SK-N-SH (cell line): ENCODE measurements at regions not wholly inside any gene's neighbourhood (a gene's known extent, or its start where the extent isn't known, plus 50 kb on each side); places are given as distances from the start of the nearest gene placed in this dataset.

Source experiments
- EP300 ChIP-seq, 2 experiments: IDR thresholded peaks; 2 replicates each; pipeline versions ENCODE4 v1.4.0 to v1.6.1; 2012; ENCODE audit warnings: borderline replicate concordance in 1 of 2, low read depth in 1 of 2, low read length in 1 of 2
- EZH2phosphoT487 ChIP-seq: fragments of 200-600 bp; sonication (generic); IDR thresholded peaks from 2 replicates; pipeline ENCODE4 v1.6.1; 2017; ENCODE audit warnings: low read depth, mixed run types, mild to moderate bottlenecking, antibody characterized with exemption, moderate library complexity, borderline replicate concordance
- JUND ChIP-seq: IDR thresholded peaks from 2 replicates; pipeline ENCODE4 v1.4.0; 2012
- RFX5 ChIP-seq: IDR thresholded peaks from 2 replicates; pipeline ENCODE4 v1.6.1; 2012; ENCODE audit warnings: mild to moderate bottlenecking, improper control_type of control experiment, low read length
- TAF1 ChIP-seq: IDR thresholded peaks from 2 replicates; pipeline ENCODE4 v1.6.1; 2012; ENCODE audit warnings: low read depth, mild to moderate bottlenecking, low read length, moderate library complexity, borderline replicate concordance
- TEAD4 ChIP-seq: IDR thresholded peaks from 2 replicates; pipeline ENCODE4 v1.4.0; 2012; ENCODE audit warnings: mild to moderate bottlenecking, borderline replicate concordance; ENCODE audit not compliant: insufficient read depth
- TF ChIP-seq, protein P1 (sequence below): fragments of 200-600 bp; sonication (generic); IDR thresholded peaks from 2 replicates; pipeline ENCODE4 v1.6.1; 2017; ENCODE audit warnings: antibody characterized with exemption, mild to moderate bottlenecking, moderate library complexity
- TF ChIP-seq, protein P2 (sequence below): IDR thresholded peaks from 2 replicates; pipeline ENCODE4 v1.4.0; 2012; ENCODE audit warnings: low read depth

DNA sequence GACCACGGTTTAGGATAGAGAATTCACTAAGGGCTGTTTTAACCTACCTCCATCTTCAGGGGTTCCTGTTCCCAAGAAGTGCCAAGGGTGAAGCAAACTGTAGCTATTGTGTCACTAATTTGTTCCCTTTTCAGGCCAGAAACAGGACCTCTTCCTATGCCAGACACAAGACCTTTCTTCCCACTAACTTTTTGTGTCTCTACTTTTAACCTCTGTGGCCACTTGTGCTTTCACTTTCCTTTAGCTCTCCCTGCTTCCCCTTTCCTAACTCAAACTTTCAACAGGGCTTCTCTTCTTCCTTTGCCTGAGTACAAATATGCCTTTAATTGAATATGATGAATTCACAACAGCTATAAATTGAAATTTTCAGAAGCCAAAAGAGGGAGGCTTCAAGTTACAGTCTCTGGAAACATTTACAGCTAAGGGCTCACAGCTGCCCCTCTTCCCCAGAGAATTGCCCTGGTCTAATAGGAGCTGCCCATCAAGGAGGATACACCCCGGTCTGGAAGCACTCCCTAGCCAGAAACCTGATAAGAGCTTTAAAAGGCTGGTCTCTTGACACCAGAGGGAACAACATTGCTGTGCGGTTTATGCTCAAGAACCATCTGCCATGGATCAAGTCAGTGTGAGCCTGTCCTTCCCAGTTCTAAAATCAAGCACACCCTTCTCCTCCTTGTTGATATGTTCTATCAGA, 61.7 kb upstream of the PLS3 start:
- TF ChIP-seq RFX5 (no peak), TAF1 (no peak), EP300 (IDR thresholded peaks at IDR 0.05; ENCODE audit: borderline replicate concordance in 1 of 2, low read depth in 1 of 2, low read length in 1 of 2) (no peak), TEAD4 (no peak), JUND (no peak), EZH2phosphoT487 (no peak)
- TF ChIP-seq, protein P1, sequence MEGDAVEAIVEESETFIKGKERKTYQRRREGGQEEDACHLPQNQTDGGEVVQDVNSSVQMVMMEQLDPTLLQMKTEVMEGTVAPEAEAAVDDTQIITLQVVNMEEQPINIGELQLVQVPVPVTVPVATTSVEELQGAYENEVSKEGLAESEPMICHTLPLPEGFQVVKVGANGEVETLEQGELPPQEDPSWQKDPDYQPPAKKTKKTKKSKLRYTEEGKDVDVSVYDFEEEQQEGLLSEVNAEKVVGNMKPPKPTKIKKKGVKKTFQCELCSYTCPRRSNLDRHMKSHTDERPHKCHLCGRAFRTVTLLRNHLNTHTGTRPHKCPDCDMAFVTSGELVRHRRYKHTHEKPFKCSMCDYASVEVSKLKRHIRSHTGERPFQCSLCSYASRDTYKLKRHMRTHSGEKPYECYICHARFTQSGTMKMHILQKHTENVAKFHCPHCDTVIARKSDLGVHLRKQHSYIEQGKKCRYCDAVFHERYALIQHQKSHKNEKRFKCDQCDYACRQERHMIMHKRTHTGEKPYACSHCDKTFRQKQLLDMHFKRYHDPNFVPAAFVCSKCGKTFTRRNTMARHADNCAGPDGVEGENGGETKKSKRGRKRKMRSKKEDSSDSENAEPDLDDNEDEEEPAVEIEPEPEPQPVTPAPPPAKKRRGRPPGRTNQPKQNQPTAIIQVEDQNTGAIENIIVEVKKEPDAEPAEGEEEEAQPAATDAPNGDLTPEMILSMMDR = no peak
- TF ChIP-seq, protein P2, sequence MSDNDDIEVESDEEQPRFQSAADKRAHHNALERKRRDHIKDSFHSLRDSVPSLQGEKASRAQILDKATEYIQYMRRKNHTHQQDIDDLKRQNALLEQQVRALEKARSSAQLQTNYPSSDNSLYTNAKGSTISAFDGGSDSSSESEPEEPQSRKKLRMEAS = no peak
